AG04449 (cell line): ENCODE measurements at regions not wholly inside any gene's neighbourhood (a gene's known extent, or its start where the extent isn't known, plus 50 kb on each side); places are given as distances from the start of the nearest gene placed in this dataset.

Experiments used
- CTCF ChIA-PET: fragments of 350-600 bp; formaldehyde crosslinking; extraction: SDS; loops from one replicate; lab custom pipeline; 2021; ENCODE audit warnings: antibody characterized with exemption; lab: Yijun Ruan, JAX
- POLR2A ChIA-PET: fragments of 400-600, 350-600 bp; formaldehyde crosslinking; extraction: SDS; loops from one replicate; lab custom pipeline; 2020; ENCODE audit warnings: antibody characterized with exemption, inconsistent platforms; lab: Yijun Ruan, JAX
- DNase-seq: peaks from one replicate; pipeline ENCODE4 v3.0.0-alpha.2; 2010; ENCODE audit warnings: low read depth, low spot score
- H3K4me3 ChIP-seq: 2 replicates; pipeline ENCODE4 v1.5.1; 2011; ENCODE audit warnings: low read depth, mild to moderate bottlenecking, control low read depth, low read length
- TF ChIP-seq, protein P1 (sequence below): IDR thresholded peaks from one replicate; pipeline ENCODE4 v1.5.1; 2011; ENCODE audit warnings: mild to moderate bottlenecking, moderate library complexity, low read length, control low read depth, inconsistent platforms; ENCODE audit not compliant: insufficient read depth; ENCODE audit errors: missing control alignments

GRCh38 chr6:165002358-165002757 is 307.0 kb downstream of the C6orf118 start:
- ChIA-PET POLR2A (no interaction called here), CTCF (no interaction called here)
- no peak for DNase-seq
- TF ChIP-seq, protein P1, sequence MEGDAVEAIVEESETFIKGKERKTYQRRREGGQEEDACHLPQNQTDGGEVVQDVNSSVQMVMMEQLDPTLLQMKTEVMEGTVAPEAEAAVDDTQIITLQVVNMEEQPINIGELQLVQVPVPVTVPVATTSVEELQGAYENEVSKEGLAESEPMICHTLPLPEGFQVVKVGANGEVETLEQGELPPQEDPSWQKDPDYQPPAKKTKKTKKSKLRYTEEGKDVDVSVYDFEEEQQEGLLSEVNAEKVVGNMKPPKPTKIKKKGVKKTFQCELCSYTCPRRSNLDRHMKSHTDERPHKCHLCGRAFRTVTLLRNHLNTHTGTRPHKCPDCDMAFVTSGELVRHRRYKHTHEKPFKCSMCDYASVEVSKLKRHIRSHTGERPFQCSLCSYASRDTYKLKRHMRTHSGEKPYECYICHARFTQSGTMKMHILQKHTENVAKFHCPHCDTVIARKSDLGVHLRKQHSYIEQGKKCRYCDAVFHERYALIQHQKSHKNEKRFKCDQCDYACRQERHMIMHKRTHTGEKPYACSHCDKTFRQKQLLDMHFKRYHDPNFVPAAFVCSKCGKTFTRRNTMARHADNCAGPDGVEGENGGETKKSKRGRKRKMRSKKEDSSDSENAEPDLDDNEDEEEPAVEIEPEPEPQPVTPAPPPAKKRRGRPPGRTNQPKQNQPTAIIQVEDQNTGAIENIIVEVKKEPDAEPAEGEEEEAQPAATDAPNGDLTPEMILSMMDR, result no peak
- no peak overlapping the region for H3K4me3 ChIP-seq

DNA sequence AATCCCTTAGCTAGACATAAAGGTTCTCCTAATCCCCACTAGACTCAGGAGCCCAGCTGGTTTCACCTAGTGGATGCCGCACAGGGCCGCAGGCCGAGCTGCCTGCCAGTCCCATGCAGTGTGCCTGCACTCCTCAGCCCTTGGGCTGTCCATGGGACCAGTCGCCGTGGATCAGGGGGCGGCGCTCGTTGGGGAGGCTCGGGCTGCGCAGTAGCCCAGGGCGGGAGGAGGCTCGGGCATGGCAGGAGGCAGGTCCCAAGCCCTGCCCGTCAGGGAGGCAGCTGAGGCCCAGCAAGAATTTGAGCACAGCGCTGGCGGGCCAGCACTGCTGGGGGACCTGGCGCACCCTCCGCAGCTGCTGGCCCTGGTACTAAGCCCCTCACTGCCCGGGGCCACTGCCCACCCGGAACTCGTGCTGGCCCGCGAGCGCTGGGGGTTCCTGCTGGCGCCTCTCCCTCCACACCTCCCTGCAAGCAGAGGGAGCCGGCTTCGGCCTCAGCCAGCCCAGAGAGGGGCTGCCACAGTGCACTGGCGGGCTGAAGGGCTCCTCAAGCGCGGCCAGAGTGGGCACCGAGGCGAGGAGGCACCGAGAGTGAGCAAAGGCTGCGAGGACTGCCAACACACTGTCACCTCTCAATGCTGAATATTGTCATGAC is 307.8 kb downstream of the C6orf118 start:
- TF ChIP-seq, protein P1, result no peak
- CTCF ChIA-PET, result no interaction called here
- no peak for DNase-seq
- no peak overlapping the region for H3K4me3 ChIP-seq
- POLR2A ChIA-PET, result no interaction called here

GRCh38 chr6:164998297-164998696 is 311.1 kb downstream of the C6orf118 start:
- TF ChIP-seq, protein P1, result no peak
- H3K4me3 ChIP-seq, result no peak overlapping the region
- ChIA-PET CTCF (no interaction called here), POLR2A (no interaction called here)
- no peak for DNase-seq

DNA sequence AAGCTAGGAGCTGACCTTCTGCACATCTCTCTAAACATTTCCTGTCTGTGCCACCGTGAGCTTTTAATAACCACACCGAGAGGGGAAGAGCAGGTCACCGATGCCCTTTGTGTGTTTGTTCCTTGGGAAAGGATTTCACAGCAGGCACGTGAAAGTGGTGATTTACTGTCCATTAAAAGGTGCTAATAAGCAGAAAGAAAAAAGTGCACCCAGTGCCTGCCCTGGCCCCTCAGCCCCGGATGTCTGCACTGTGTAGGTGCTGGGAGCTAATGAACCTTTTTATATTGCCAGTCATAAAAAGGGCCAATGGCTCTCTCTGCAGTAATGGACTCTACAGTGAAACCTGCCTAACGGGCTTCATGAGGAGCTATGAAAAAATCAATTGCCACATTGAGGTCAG is 312.6 kb downstream of the C6orf118 start:
- CTCF ChIA-PET, result no interaction called here
- DNase-seq, result no peak
- no peak overlapping the region for H3K4me3 ChIP-seq
- POLR2A ChIA-PET, result no interaction called here
- TF ChIP-seq, protein P1, result no peak

DNA sequence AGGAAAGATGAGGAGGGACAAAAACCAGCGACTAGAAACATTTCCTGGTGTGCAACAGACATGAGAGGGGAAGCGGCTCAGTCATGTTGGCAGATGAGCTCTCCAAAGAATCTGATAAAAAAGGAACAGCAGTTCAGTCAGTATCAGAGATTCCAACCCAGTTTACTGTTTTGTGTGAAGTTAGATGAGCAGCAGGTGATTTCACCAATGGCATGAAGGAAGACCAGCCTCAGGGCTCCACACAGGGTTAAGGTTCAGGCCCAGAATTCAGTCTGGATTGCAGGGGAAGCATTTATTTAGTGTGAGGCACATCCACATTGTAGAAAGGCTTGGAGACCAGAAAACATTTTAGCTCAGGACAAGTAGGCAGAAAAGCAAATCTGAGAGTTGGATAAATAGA is 317.8 kb downstream of the C6orf118 start:
- H3K4me3 ChIP-seq, result no peak overlapping the region
- no peak for DNase-seq
- POLR2A ChIA-PET, result interaction anchor here (0.6 kb wide), 1 partner anchor 8 kb away, joined by 3 read pairs; no protein-coding TSS in a partner anchor
- CTCF ChIA-PET, result no interaction called here
- TF ChIP-seq, protein P1, result no peak

DNA sequence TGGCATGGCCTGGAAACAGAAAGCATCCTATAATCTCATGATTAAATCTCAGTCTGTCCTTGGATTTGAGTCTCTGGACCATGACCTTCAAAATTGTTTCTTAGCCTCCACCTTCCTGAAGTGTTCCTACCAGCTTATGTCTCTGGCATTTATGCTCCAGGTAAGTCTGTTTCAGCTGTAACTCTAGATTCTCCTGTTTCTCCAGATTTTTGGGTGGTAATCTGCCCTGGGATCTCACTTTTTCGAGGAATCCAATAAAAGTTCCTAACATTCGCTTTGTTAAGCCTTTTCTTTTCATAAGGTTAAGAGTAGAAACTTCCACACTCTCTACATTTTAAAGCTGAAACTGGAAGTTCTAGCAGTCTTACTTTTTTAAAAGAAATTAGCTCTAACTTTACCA is 318.5 kb downstream of the C6orf118 start:
- H3K4me3 ChIP-seq, result no peak overlapping the region
- ChIA-PET POLR2A (interaction anchor here (0.6 kb wide), 1 partner anchor 9 kb away, joined by 3 read pairs; no protein-coding TSS in a partner anchor), CTCF (no interaction called here)
- no peak for DNase-seq
- TF ChIP-seq, protein P1, result no peak
